NCI-H2081 treated with DMSO at 0.1 percent for 48 hours (cell line): ENCODE measurements at regions not wholly inside any gene's neighbourhood (a gene's known extent, or its start where the extent isn't known, plus 50 kb on each side); places are given as distances from the start of the nearest gene placed in this dataset.
"Not testable (repeated sequence)": the region's sequence is repeated elsewhere in the genome, so short reads cannot be mapped to it uniquely, and the experiment has no call there.

Source experiments
- DNase-seq: peaks from one replicate; lab custom pipeline; 2025; lab: John Stamatoyannopoulos, UW

- DNase-seq: no peak
Observed at GRCh38 chr2:150135223-150135883, 352.1 kb downstream of the RND3 start.

- no peak for DNase-seq
Observed at GRCh38 chr2:150134223-150134857, 353.1 kb downstream of the RND3 start.

GRCh38 chr2:150133623-150134022 lies 353.8 kb downstream of the RND3 start:
- DNase-seq: no peak

- no peak for DNase-seq
Observed at GRCh38 chr2:150129921-150130575, 357.4 kb downstream of the RND3 start.

- DNase-seq: no peak
Observed at GRCh38 chr2:150127995-150128394, 359.5 kb downstream of the RND3 start.

GRCh38 chr2:150127346-150127990 lies 360.0 kb downstream of the RND3 start:
- no peak for DNase-seq

GRCh38 chr2:150126839-150127238 lies 360.6 kb downstream of the RND3 start:
- no peak for DNase-seq

- no peak for DNase-seq
Observed at GRCh38 chr2:150126143-150126740, 361.2 kb downstream of the RND3 start.

- DNase-seq: no peak
Observed at GRCh38 chr2:150125708-150126107, 361.8 kb downstream of the RND3 start.

- no peak for DNase-seq
Observed at GRCh38 chr2:150125188-150125587, 362.3 kb downstream of the RND3 start.

GRCh38 chr2:150124739-150125138 lies 362.7 kb downstream of the RND3 start:
- DNase-seq: no peak

- no peak for DNase-seq
Observed at GRCh38 chr2:150122871-150123613, 364.4 kb downstream of the RND3 start.

- no peak for DNase-seq
Observed at GRCh38 chr2:150122156-150122555, 365.3 kb downstream of the RND3 start.

GRCh38 chr2:150120326-150120955 lies 367.0 kb downstream of the RND3 start:
- no peak for DNase-seq

- DNase-seq: no peak
Observed at GRCh38 chr2:150119819-150120218, 367.6 kb downstream of the RND3 start.

- not testable (repeated sequence) for DNase-seq
Observed at GRCh38 chr2:150114089-150114488, 373.4 kb downstream of the RND3 start.

- no peak for DNase-seq
Observed at GRCh38 chr2:150110548-150110947, 376.9 kb downstream of the RND3 start.

GRCh38 chr2:150109912-150110311 lies 377.6 kb downstream of the RND3 start:
- DNase-seq: no peak

GRCh38 chr2:150109028-150109427 lies 378.4 kb downstream of the RND3 start:
- no peak for DNase-seq

- no peak for DNase-seq
Observed at GRCh38 chr2:150107816-150108215, 379.7 kb downstream of the RND3 start.

- no peak for DNase-seq
Observed at GRCh38 chr2:150107170-150107569, 380.3 kb downstream of the RND3 start.
